ENCODE measurements at regions not wholly inside any gene's neighbourhood (a gene's known extent, or its start where the extent isn't known, plus 50 kb on each side); places are given as distances from the start of the nearest gene placed in this dataset.

DNA sequence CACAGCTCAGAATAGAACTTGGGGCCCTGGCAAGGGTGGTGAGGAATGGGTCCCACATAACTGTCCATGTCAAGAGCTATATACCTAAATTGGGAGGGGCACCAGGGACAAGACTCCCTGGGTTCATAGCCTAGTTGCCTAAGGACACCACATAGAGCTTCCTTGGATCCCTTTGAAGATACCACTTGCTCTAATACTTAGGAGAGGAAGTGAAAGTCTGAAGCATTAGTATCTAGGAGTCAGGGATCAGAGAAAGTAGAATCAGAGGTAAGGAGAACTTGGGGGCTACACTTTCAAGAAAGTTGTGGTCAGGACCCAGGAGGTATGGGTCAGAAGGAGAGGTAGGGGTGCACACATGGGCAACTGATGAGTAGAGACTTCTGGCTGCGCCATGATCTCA, 318.2 kb upstream of the SLC39A10 start:
- TF ChIP-seq, protein P1, sequence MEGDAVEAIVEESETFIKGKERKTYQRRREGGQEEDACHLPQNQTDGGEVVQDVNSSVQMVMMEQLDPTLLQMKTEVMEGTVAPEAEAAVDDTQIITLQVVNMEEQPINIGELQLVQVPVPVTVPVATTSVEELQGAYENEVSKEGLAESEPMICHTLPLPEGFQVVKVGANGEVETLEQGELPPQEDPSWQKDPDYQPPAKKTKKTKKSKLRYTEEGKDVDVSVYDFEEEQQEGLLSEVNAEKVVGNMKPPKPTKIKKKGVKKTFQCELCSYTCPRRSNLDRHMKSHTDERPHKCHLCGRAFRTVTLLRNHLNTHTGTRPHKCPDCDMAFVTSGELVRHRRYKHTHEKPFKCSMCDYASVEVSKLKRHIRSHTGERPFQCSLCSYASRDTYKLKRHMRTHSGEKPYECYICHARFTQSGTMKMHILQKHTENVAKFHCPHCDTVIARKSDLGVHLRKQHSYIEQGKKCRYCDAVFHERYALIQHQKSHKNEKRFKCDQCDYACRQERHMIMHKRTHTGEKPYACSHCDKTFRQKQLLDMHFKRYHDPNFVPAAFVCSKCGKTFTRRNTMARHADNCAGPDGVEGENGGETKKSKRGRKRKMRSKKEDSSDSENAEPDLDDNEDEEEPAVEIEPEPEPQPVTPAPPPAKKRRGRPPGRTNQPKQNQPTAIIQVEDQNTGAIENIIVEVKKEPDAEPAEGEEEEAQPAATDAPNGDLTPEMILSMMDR (conservative IDR thresholded peaks at IDR 0.05): no peak
- TF ChIP-seq EZH2 (IDR thresholded peaks at IDR 0.05; ENCODE audit: low read depth): no peak

Measured in PC-9 (cell line).